Mucosa of stomach (tissue), 1 donor: ENCODE measurements at regions not wholly inside any gene's neighbourhood (a gene's known extent, or its start where the extent isn't known, plus 50 kb on each side); places are given as distances from the start of the nearest gene placed in this dataset.

Source experiments
- H3K27me3 ChIP-seq: one replicate; pipeline ENCODE4 v1.7.0; 2013; ENCODE audit warnings: mild to moderate bottlenecking, low read length; ENCODE audit not compliant: control insufficient read depth, insufficient read depth
- H3K36me3 ChIP-seq: one replicate; pipeline ENCODE4 v1.7.0; 2013; ENCODE audit warnings: low read length; ENCODE audit not compliant: control insufficient read depth, insufficient read depth
- H3K4me1 ChIP-seq: one replicate; pipeline ENCODE4 v1.7.0; 2013; ENCODE audit warnings: mild to moderate bottlenecking, low read length; ENCODE audit not compliant: control insufficient read depth, insufficient read depth
- H3K4me3 ChIP-seq: one replicate; pipeline ENCODE4 v1.7.0; 2013; ENCODE audit warnings: low read length
- H3K9ac ChIP-seq: one replicate; pipeline ENCODE4 v1.7.0; 2013; ENCODE audit warnings: mild to moderate bottlenecking, low read length, moderate library complexity
- H3K9me3 ChIP-seq: one replicate; pipeline ENCODE4 v1.7.0; 2013; ENCODE audit warnings: mild to moderate bottlenecking, low read length, moderate library complexity; ENCODE audit not compliant: control insufficient read depth
- donor health status: Pancreatic carcinoma.

GRCh38 chr1:172814428-172814827, 155.5 kb downstream of the FASLG start:
- no peaks in the 10 kb centered on the region for H3K4me1 ChIP-seq
- no peak overlapping the region for H3K9ac ChIP-seq
- no peaks in the 10 kb centered on the region for H3K9me3 ChIP-seq
- H3K27me3 ChIP-seq: no peaks in the 10 kb centered on the region
- no peak overlapping the region for H3K4me3 ChIP-seq
- no peaks in the 10 kb centered on the region for H3K36me3 ChIP-seq

- Histone ChIP-seq H3K4me3 (no peak overlapping the region), H3K9ac (no peak overlapping the region), H3K4me1 (no peaks in the 10 kb centered on the region)
These were observed 156.8 kb downstream of the FASLG start for GRCh38 chr1:172815740-172816139.

GRCh38 chr1:172818841-172819527, 160.1 kb downstream of the FASLG start:
- no peaks in the 10 kb centered on the region for H3K27me3 ChIP-seq
- no peaks in the 10 kb centered on the region for H3K9me3 ChIP-seq
- no peaks in the 10 kb centered on the region for H3K4me1 ChIP-seq
- no peaks in the 10 kb centered on the region for H3K36me3 ChIP-seq
- H3K9ac ChIP-seq: no peak overlapping the region
- H3K4me3 ChIP-seq: no peak overlapping the region

More at GRCh38 chr1:172815740-172816139, 156.8 kb downstream of the FASLG start:
- H3K9me3 ChIP-seq: no peaks in the 10 kb centered on the region
- no peaks in the 10 kb centered on the region for H3K36me3 ChIP-seq
- no peaks in the 10 kb centered on the region for H3K27me3 ChIP-seq

GRCh38 chr1:172820475-172821158, 161.7 kb downstream of the FASLG start:
- Histone ChIP-seq H3K4me3 (no peak overlapping the region), H3K9me3 (no peaks in the 10 kb centered on the region), H3K4me1 (no peaks in the 10 kb centered on the region), H3K27me3 (no peaks in the 10 kb centered on the region), H3K9ac (no peak overlapping the region), H3K36me3 (no peaks in the 10 kb centered on the region)

- no peaks in the 10 kb centered on the region for H3K36me3 ChIP-seq
- H3K9ac ChIP-seq: no peak overlapping the region
- no peak overlapping the region for H3K4me3 ChIP-seq
- H3K9me3 ChIP-seq: no peaks in the 10 kb centered on the region
- no peaks in the 10 kb centered on the region for H3K27me3 ChIP-seq
- peaks cover 7% of the 10 kb centered on the region for H3K4me1 ChIP-seq
These were observed 162.8 kb downstream of the FASLG start for GRCh38 chr1:172821609-172822274.

- no peak overlapping the region for H3K4me3 ChIP-seq
- H3K36me3 ChIP-seq: no peaks in the 10 kb centered on the region
- no peaks in the 10 kb centered on the region for H3K9me3 ChIP-seq
- H3K27me3 ChIP-seq: no peaks in the 10 kb centered on the region
- peaks cover 12% of the 10 kb centered on the region for H3K4me1 ChIP-seq
- H3K9ac ChIP-seq: no peak overlapping the region
These were observed 164.0 kb downstream of the FASLG start for GRCh38 chr1:172822886-172823285.

- no peak overlapping the region for H3K9ac ChIP-seq
- H3K4me1 ChIP-seq: peaks cover 12% of the 10 kb centered on the region
- no peaks in the 10 kb centered on the region for H3K36me3 ChIP-seq
- no peaks in the 10 kb centered on the region for H3K27me3 ChIP-seq
- no peaks in the 10 kb centered on the region for H3K9me3 ChIP-seq
- no peak overlapping the region for H3K4me3 ChIP-seq
These were observed 164.6 kb downstream of the FASLG start for GRCh38 chr1:172823534-172823933.

GRCh38 chr1:172824209-172824608, 165.3 kb downstream of the FASLG start:
- H3K9ac ChIP-seq: no peak overlapping the region
- no peaks in the 10 kb centered on the region for H3K36me3 ChIP-seq
- no peak overlapping the region for H3K4me3 ChIP-seq
- no peaks in the 10 kb centered on the region for H3K27me3 ChIP-seq
- H3K9me3 ChIP-seq: no peaks in the 10 kb centered on the region
- peaks cover 12% of the 10 kb centered on the region for H3K4me1 ChIP-seq

- no peaks in the 10 kb centered on the region for H3K36me3 ChIP-seq
- H3K4me3 ChIP-seq: peak overlapping the region; percentile 57
- no peaks in the 10 kb centered on the region for H3K27me3 ChIP-seq
- H3K9me3 ChIP-seq: no peaks in the 10 kb centered on the region
- H3K9ac ChIP-seq: peak overlapping the region; percentile 18
- peaks cover 12% of the 10 kb centered on the region for H3K4me1 ChIP-seq
These were observed 167.3 kb downstream of the FASLG start for GRCh38 chr1:172826096-172826741.

GRCh38 chr1:172827301-172827700, 168.4 kb downstream of the FASLG start:
- H3K9me3 ChIP-seq: no peaks in the 10 kb centered on the region
- no peaks in the 10 kb centered on the region for H3K36me3 ChIP-seq

GRCh38 chr1:172827841-172828240, 168.9 kb downstream of the FASLG start:
- Histone ChIP-seq H3K27me3 (no peaks in the 10 kb centered on the region), H3K4me1 (peaks cover 12% of the 10 kb centered on the region), H3K4me3 (no peak overlapping the region)

More at GRCh38 chr1:172827301-172827700, 168.4 kb downstream of the FASLG start:
- Histone ChIP-seq H3K27me3 (no peaks in the 10 kb centered on the region), H3K4me1 (peaks cover 12% of the 10 kb centered on the region), H3K4me3 (no peak overlapping the region), H3K9ac (no peak overlapping the region)

More at GRCh38 chr1:172827841-172828240, 168.9 kb downstream of the FASLG start:
- Histone ChIP-seq H3K9ac (no peak overlapping the region), H3K9me3 (no peaks in the 10 kb centered on the region), H3K36me3 (no peaks in the 10 kb centered on the region)
